ENCODE measurements at regions not wholly inside any gene's neighbourhood (a gene's known extent, or its start where the extent isn't known, plus 50 kb on each side); places are given as distances from the start of the nearest gene placed in this dataset.

DNA sequence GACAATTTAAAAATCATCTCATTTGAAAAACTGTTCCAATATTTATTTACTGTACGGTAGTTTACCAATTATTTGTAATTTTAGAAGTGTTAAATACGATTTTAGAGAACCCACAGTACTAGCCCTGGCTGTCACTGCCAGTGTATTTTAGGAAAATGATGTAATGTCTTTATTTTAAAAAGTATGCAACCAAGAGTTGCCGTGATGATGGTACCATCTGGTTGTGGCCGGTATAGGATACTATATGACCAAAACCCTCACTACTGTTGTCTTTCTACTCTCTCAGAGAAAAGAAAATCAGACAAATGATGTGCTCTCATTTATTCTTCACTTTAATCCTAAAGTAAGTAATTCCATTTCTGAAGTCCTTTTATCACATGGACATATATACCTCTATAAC lies 395.0 kb downstream of the FOXG1 start:
- H3K36me3 ChIP-seq (ENCODE audit: control insufficient read depth, insufficient read depth, low read length), result no peaks in the 10 kb centered on the region
- DNase-seq (ENCODE audit: extremely low read depth in 1 of 4, low spot score in 3 of 4) (no peak), ATAC-seq (no peak), FAIRE-seq (no peak)
- BruUV-seq (replicated peaks), result no TSS peak
- no peaks in the 10 kb centered on the region for H3K9me3 ChIP-seq (replicated peaks; ENCODE audit: control insufficient read depth, insufficient read depth, low read depth, low read length)
- ChIA-PET POLR2A (no interaction called here), CTCF (ENCODE audit: low intra/inter-chr PET ratio) (no interaction called here)
- WGBS (ENCODE audit: insufficient coverage, low coverage, missing lambda C conversion rate), result 3% methylated on average over 4 of the region's 4 CpGs
- H3K9me1 ChIP-seq (ENCODE audit: control insufficient read depth, insufficient read depth, low read length), result no peaks in the 10 kb centered on the region
- no peak overlapping the region for H2AFZ ChIP-seq (ENCODE audit: low read depth, low read length)
- in situ Hi-C loops (cut with MboI), result no loop called here
- no peak overlapping the region for H3K4me3 ChIP-seq
- no peak overlapping the region for H3K9ac ChIP-seq (ENCODE audit: insufficient read depth in 1 of 2, low read depth in 2 of 2, low read length in 2 of 2)
- no peaks in the 10 kb centered on the region for H3K27me3 ChIP-seq (ENCODE audit: control insufficient read depth in 2 of 2, insufficient read depth in 2 of 2, low read length in 2 of 2)
- H3K4me1 ChIP-seq (replicated peaks in 1 of 2; ENCODE audit: control insufficient read depth in 2 of 2, insufficient read depth in 2 of 2, low read length in 2 of 2), result no peaks in the 10 kb centered on the region
- H3K27ac ChIP-seq (ENCODE audit: extremely low read depth, low read depth, low read length), result no peak overlapping the region
- intact Hi-C loops (cut with micrococcal nuclease), result no loop called here
- no peak overlapping the region for H3K4me2 ChIP-seq (ENCODE audit: insufficient read depth, low read length)
- H3K79me2 ChIP-seq (ENCODE audit: control insufficient read depth, insufficient read depth, low read length), result no peaks in the 10 kb centered on the region
- no peaks in the 10 kb centered on the region for H4K20me1 ChIP-seq (replicated peaks; ENCODE audit: control insufficient read depth, insufficient read depth, low read length)
- TF ChIP-seq, protein P1, sequence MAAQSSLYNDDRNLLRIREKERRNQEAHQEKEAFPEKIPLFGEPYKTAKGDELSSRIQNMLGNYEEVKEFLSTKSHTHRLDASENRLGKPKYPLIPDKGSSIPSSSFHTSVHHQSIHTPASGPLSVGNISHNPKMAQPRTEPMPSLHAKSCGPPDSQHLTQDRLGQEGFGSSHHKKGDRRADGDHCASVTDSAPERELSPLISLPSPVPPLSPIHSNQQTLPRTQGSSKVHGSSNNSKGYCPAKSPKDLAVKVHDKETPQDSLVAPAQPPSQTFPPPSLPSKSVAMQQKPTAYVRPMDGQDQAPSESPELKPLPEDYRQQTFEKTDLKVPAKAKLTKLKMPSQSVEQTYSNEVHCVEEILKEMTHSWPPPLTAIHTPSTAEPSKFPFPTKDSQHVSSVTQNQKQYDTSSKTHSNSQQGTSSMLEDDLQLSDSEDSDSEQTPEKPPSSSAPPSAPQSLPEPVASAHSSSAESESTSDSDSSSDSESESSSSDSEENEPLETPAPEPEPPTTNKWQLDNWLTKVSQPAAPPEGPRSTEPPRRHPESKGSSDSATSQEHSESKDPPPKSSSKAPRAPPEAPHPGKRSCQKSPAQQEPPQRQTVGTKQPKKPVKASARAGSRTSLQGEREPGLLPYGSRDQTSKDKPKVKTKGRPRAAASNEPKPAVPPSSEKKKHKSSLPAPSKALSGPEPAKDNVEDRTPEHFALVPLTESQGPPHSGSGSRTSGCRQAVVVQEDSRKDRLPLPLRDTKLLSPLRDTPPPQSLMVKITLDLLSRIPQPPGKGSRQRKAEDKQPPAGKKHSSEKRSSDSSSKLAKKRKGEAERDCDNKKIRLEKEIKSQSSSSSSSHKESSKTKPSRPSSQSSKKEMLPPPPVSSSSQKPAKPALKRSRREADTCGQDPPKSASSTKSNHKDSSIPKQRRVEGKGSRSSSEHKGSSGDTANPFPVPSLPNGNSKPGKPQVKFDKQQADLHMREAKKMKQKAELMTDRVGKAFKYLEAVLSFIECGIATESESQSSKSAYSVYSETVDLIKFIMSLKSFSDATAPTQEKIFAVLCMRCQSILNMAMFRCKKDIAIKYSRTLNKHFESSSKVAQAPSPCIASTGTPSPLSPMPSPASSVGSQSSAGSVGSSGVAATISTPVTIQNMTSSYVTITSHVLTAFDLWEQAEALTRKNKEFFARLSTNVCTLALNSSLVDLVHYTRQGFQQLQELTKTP (IDR thresholded peaks at IDR 0.05; ENCODE audit: low read depth in 1 of 2, partially characterized antibody in 2 of 2), result no peak
- TF ChIP-seq, protein P2, sequence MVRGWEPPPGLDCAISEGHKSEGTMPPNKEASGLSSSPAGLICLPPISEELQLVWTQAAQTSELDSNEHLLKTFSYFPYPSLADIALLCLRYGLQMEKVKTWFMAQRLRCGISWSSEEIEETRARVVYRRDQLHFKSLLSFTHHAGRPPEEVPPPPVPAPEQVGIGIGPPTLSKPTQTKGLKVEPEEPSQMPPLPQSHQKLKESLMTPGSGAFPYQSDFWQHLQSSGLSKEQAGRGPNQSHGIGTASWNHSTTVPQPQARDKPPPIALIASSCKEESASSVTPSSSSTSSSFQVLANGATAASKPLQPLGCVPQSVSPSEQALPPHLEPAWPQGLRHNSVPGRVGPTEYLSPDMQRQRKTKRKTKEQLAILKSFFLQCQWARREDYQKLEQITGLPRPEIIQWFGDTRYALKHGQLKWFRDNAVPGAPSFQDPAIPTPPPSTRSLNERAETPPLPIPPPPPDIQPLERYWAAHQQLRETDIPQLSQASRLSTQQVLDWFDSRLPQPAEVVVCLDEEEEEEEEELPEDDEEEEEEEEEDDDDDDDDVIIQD (CRISPR knock-in tag; IDR thresholded peaks at IDR 0.05), result no peak
- TF ChIP-seq SPI1 (IDR thresholded peaks at IDR 0.05; ENCODE audit: borderline replicate concordance, low read depth, low read length) (no peak), RFX7 (CRISPR knock-in tag; IDR thresholded peaks at IDR 0.05) (no peak), PRMT5 (CRISPR knock-in tag; IDR thresholded peaks at IDR 0.05) (no peak), SP1 (CRISPR knock-in tag; IDR thresholded peaks at IDR 0.05) (no peak), HSF4 (CRISPR knock-in tag; IDR thresholded peaks at IDR 0.05; ENCODE audit: borderline replicate concordance) (no peak), ZBTB1 (CRISPR knock-in tag; IDR thresholded peaks at IDR 0.05; ENCODE audit: borderline replicate concordance, low read depth) (no peak)
- TF ChIP-seq, protein P3, sequence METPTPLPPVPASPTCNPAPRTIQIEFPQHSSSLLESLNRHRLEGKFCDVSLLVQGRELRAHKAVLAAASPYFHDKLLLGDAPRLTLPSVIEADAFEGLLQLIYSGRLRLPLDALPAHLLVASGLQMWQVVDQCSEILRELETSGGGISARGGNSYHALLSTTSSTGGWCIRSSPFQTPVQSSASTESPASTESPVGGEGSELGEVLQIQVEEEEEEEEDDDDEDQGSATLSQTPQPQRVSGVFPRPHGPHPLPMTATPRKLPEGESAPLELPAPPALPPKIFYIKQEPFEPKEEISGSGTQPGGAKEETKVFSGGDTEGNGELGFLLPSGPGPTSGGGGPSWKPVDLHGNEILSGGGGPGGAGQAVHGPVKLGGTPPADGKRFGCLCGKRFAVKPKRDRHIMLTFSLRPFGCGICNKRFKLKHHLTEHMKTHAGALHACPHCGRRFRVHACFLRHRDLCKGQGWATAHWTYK (CRISPR knock-in tag; IDR thresholded peaks at IDR 0.05), result no peak
- TF ChIP-seq, protein P4, sequence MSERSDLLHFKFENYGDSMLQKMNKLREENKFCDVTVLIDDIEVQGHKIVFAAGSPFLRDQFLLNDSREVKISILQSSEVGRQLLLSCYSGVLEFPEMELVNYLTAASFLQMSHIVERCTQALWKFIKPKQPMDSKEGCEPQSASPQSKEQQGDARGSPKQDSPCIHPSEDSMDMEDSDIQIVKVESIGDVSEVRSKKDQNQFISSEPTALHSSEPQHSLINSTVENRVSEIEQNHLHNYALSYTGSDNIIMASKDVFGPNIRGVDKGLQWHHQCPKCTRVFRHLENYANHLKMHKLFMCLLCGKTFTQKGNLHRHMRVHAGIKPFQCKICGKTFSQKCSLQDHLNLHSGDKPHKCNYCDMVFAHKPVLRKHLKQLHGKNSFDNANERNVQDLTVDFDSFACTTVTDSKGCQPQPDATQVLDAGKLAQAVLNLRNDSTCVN (CRISPR knock-in tag; IDR thresholded peaks at IDR 0.05), result no peak
